GM12878 (cell line): ENCODE measurements at regions not wholly inside any gene's neighbourhood (a gene's known extent, or its start where the extent isn't known, plus 50 kb on each side); places are given as distances from the start of the nearest gene placed in this dataset.

Experiments
- ATAC-seq: fragments of 200-7000 bp; cut with Tn5 transposase; 3 replicates; pipeline ENCODE4 v1.9.1; 2020; ENCODE audit warnings: mild to moderate bottlenecking, moderate library complexity
- BruUV-seq: library from RNA; stranded (reverse); fragments of 400-500 nt; replicated peaks from 2 replicates; lab custom pipeline; 2021; lab: Mats Ljungman, UMichigan
- CTCF ChIA-PET: fragments of 300-600 bp; sonication (Branson Sonifier 250); formaldehyde crosslinking; extraction: SDS; loops from one replicate; lab custom pipeline; 2021; ENCODE audit warnings: inconsistent platforms; lab: Yijun Ruan, JAX
- POLR2A ChIA-PET: fragments of 350-600 bp; formaldehyde crosslinking; extraction: SDS; loops from one replicate; lab custom pipeline; 2021; ENCODE audit warnings: inconsistent platforms; lab: Charles Lee
- RAD21 ChIA-PET: fragments of 300-600 bp; sonication (Branson Sonifier 250); formaldehyde crosslinking; loops from one replicate; lab custom pipeline; 2023; ENCODE audit warnings: antibody characterized with exemption; ENCODE audit not compliant: unreplicated experiment; lab: Charles Lee
- SMC1A ChIA-PET: fragments of 300-600 bp; sonication (Branson Sonifier 250); formaldehyde crosslinking; loops from one replicate; lab custom pipeline; 2023; ENCODE audit not compliant: unreplicated experiment, uncharacterized antibody; lab: Charles Lee
- DNase-seq: peaks from one replicate; pipeline ENCODE4 v3.0.0-alpha.2; 2011; ENCODE audit warnings: low read depth, low spot score
- FAIRE-seq: peaks from 3 replicates; lab custom pipeline; 2011; peaks lifted over from hg19 to GRCh38; lab: Jason Lieb, UNC
- H2AFZ ChIP-seq: 2 replicates; pipeline ENCODE4 v1.6.0; 2011; ENCODE audit warnings: low read depth, low read length, control low read depth; ENCODE audit not compliant: control insufficient read depth
- H3K27ac ChIP-seq: 2 replicates; pipeline ENCODE4 v1.5.1; 2011; ENCODE audit warnings: control low read depth; ENCODE audit not compliant: control insufficient read depth, insufficient read depth
- H3K27me3 ChIP-seq, 2 experiments: replicated peaks in 1 of 2; 2 replicates each; pipeline versions ENCODE4 v1.6.0 to v1.6.1; 2011; ENCODE audit warnings: low read length in 1 of 2; ENCODE audit not compliant: control insufficient read depth in 2 of 2, insufficient read depth in 2 of 2
- H3K36me3 ChIP-seq, 2 experiments: 2 replicates each; pipeline ENCODE4 v1.5.1; 2011; ENCODE audit warnings: low read length in 1 of 2; ENCODE audit not compliant: control insufficient read depth in 2 of 2, insufficient read depth in 2 of 2
- H3K4me1 ChIP-seq: 2 replicates; pipeline ENCODE4 v1.6.1; 2011; ENCODE audit warnings: mild to moderate bottlenecking, low read length, moderate library complexity, mixed read lengths; ENCODE audit not compliant: control insufficient read depth, insufficient read depth
- H3K4me2 ChIP-seq: 2 replicates; pipeline ENCODE4 v1.6.0; 2011; ENCODE audit warnings: control low read depth; ENCODE audit not compliant: control insufficient read depth, insufficient read depth
- H3K4me3 ChIP-seq: fragments of 200-600 bp; sonication (generic); 2 replicates; pipeline ENCODE4 v1.5.1; 2016
- H3K79me2 ChIP-seq: 2 replicates; pipeline ENCODE4 v1.6.0; 2011; ENCODE audit warnings: low read length; ENCODE audit not compliant: control insufficient read depth, insufficient read depth
- H3K9ac ChIP-seq: 2 replicates; pipeline ENCODE4 v1.8.0; 2011; ENCODE audit warnings: low read length, control low read depth, mixed read lengths; ENCODE audit not compliant: control insufficient read depth, insufficient read depth
- H3K9me3 ChIP-seq: replicated peaks from 3 replicates; pipeline ENCODE4 v1.5.1; 2011; ENCODE audit warnings: mild to moderate bottlenecking, low read length; ENCODE audit not compliant: control insufficient read depth, insufficient read depth
- H4K20me1 ChIP-seq: 2 replicates; pipeline ENCODE4 v1.6.0; 2011; ENCODE audit not compliant: control insufficient read depth, insufficient read depth
- BCL11A ChIP-seq: IDR thresholded peaks from 2 replicates; pipeline ENCODE4 v1.6.1; 2011; ENCODE audit warnings: low read depth, low read length
- CHD2 ChIP-seq: IDR thresholded peaks from 2 replicates; pipeline ENCODE4 v1.6.1; 2011; ENCODE audit warnings: low read depth, low read length, improper control_type of control experiment, borderline replicate concordance
- IKZF2 ChIP-seq, 2 experiments: fragments of 450-650 bp; IDR thresholded peaks; 2 replicates each; pipeline ENCODE4 v1.6.1; 2017; ENCODE audit warnings: mild to moderate bottlenecking in 2 of 2, moderate library complexity in 2 of 2
- POLR2AphosphoS5 ChIP-seq: IDR thresholded peaks from 2 replicates; pipeline ENCODE4 v1.6.1; 2011; ENCODE audit warnings: mild to moderate bottlenecking, low read length, inconsistent platforms
- WRNIP1 ChIP-seq: IDR thresholded peaks from 2 replicates; pipeline ENCODE4 v1.6.1; 2011; ENCODE audit warnings: low read depth, low read length, improper control_type of control experiment, borderline replicate concordance
- ZNF217 ChIP-seq: fragments of 450-650 bp; IDR thresholded peaks from 2 replicates; pipeline ENCODE4 v1.6.1; 2017; ENCODE audit warnings: antibody characterized with exemption, mild to moderate bottlenecking
- ZNF384 ChIP-seq: IDR thresholded peaks from 2 replicates; pipeline ENCODE4 v1.6.1; 2012; ENCODE audit warnings: low read depth, mild to moderate bottlenecking, low read length, improper control_type of control experiment, borderline replicate concordance
- ZSCAN29 ChIP-seq: fragments of 450-650 bp; IDR thresholded peaks from 2 replicates; pipeline ENCODE4 v1.6.1; 2017; ENCODE audit warnings: mild to moderate bottlenecking, moderate library complexity
- WGBS: methylation state at CpG from one replicate; pipeline ENCODE4 v1.1.6; 2016; ENCODE audit warnings: low lambda C conversion rate; ENCODE audit not compliant: insufficient replicate concordance, insufficient coverage; ENCODE audit errors: missing lambda C conversion rate; 5-methylcytosine and 5-hydroxymethylcytosine counted together
- in situ Hi-C: fragments of 300-500 bp; cut with MboI; formaldehyde crosslinking; loops from 9 replicates; pipeline ENCODE4 v1.14.3; 2018; ENCODE audit warnings: mixed read lengths
- intact Hi-C: fragments of 100-400 bp; cut with micrococcal nuclease; formaldehyde crosslinking; loops from one replicate; pipeline ENCODE4 v1.14.2; 2022; ENCODE audit not compliant: unreplicated experiment
- TF ChIP-seq, protein P1 (sequence below): fragments of 450-650 bp; formaldehyde crosslinking; IDR thresholded peaks from 2 replicates; pipeline ENCODE4 v1.5.0; 2022; ENCODE audit warnings: mild to moderate bottlenecking, missing genetic modification characterization

DNA sequence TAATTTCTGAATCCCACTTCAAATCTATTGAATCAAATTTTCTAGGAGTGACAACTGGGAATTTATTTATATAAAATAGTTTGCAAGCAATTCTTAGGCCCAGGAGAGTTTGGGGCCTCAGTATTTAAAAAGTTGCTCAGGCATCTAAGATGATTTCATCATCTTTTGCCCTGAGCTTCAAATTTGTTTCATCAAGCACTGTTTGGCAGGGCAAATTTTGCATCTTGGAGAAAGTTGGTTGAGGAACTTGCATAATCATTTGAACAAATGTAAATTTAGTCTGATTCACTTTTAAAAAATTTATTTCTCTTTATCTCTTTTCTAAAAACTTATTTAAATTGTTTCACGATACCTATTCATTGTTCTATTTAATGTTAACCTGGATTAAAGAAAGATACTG is 702.8 kb downstream of the SI start:
- no peak overlapping the region for H3K9ac ChIP-seq
- CTCF ChIA-PET, result interaction anchor here (1.2 kb wide), 1 partner anchor 54 kb away, joined by 3 read pairs; no protein-coding TSS in a partner anchor
- no peak for TF ChIP-seq IKZF2 (IDR thresholded peaks at IDR 0.05)
- no peak for TF ChIP-seq CHD2
- TF ChIP-seq BCL11A, result no peak
- TF ChIP-seq POLR2AphosphoS5, result no peak

DNA sequence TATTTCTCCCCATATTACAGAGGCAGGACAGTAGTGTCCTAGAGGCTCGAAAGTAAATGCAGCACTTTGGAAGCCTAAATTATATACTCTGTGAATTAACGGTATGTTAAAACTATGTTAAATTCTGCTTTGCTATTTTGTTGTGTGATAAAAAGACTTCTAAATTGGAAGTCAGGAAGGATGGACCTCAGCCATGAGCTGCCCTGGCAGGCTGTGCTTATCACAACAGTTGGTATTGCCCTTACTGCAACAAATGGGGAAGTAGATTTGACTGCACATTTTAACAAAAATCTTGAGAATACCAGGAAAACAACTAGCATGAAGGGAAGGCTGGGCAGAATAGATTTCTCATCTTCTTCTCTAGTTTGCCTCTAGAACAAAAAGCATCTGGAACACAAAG is 706.6 kb downstream of the SI start:
- CTCF ChIA-PET, result no interaction called here
- intact Hi-C loops, result no loop called here

More for the DNA sequence above, 702.8 kb downstream of the SI start:
- Histone ChIP-seq H3K4me2 (no peak overlapping the region), H4K20me1 (no peaks in the 10 kb centered on the region), H3K79me2 (no peaks in the 10 kb centered on the region), H3K9me3 (no peaks in the 10 kb centered on the region), H2AFZ (no peak overlapping the region), H3K27me3 (no peaks in the 10 kb centered on the region), H3K4me1 (no peaks in the 10 kb centered on the region), H3K36me3 (no peaks in the 10 kb centered on the region), H3K27ac (no peak overlapping the region), H3K4me3 (no peak overlapping the region)
- no TSS peak for BruUV-seq
- ChIA-PET POLR2A (no interaction called here), RAD21 (no interaction called here), SMC1A (interaction anchor here (1.3 kb wide), 1 partner anchor 10 kb away, joined by 3 read pairs; no protein-coding TSS in a partner anchor)
- no peak for ATAC-seq
- DNase-seq, result no peak
- 5% methylated on average over 1 of the region's 1 CpG for WGBS
- intact Hi-C loops (no loop called here), in situ Hi-C loops (no loop called here)
- no peak for FAIRE-seq

More for the DNA sequence above, 706.6 kb downstream of the SI start:
- no peaks in the 10 kb centered on the region for H3K27me3 ChIP-seq
- H3K4me3 ChIP-seq, result no peak overlapping the region
- SMC1A ChIA-PET, result no interaction called here
- in situ Hi-C loops, result no loop called here
- RAD21 ChIA-PET, result no interaction called here
- 24% methylated on average over 2 of the region's 2 CpGs for WGBS
- no TSS peak for BruUV-seq
- H4K20me1 ChIP-seq, result no peaks in the 10 kb centered on the region
- ATAC-seq, result no peak
- H3K27ac ChIP-seq, result no peak overlapping the region
- H3K9me3 ChIP-seq, result no peaks in the 10 kb centered on the region
- H3K79me2 ChIP-seq, result no peaks in the 10 kb centered on the region
- POLR2A ChIA-PET, result no interaction called here
- no peaks in the 10 kb centered on the region for H3K36me3 ChIP-seq
- H3K4me2 ChIP-seq, result no peak overlapping the region
- no peak overlapping the region for H2AFZ ChIP-seq
- H3K4me1 ChIP-seq, result no peaks in the 10 kb centered on the region
- DNase-seq, result no peak
- TF ChIP-seq ZNF217 (no peak), WRNIP1 (no peak), ZNF384 (no peak), ZSCAN29 (no peak)
- TF ChIP-seq, protein P1, sequence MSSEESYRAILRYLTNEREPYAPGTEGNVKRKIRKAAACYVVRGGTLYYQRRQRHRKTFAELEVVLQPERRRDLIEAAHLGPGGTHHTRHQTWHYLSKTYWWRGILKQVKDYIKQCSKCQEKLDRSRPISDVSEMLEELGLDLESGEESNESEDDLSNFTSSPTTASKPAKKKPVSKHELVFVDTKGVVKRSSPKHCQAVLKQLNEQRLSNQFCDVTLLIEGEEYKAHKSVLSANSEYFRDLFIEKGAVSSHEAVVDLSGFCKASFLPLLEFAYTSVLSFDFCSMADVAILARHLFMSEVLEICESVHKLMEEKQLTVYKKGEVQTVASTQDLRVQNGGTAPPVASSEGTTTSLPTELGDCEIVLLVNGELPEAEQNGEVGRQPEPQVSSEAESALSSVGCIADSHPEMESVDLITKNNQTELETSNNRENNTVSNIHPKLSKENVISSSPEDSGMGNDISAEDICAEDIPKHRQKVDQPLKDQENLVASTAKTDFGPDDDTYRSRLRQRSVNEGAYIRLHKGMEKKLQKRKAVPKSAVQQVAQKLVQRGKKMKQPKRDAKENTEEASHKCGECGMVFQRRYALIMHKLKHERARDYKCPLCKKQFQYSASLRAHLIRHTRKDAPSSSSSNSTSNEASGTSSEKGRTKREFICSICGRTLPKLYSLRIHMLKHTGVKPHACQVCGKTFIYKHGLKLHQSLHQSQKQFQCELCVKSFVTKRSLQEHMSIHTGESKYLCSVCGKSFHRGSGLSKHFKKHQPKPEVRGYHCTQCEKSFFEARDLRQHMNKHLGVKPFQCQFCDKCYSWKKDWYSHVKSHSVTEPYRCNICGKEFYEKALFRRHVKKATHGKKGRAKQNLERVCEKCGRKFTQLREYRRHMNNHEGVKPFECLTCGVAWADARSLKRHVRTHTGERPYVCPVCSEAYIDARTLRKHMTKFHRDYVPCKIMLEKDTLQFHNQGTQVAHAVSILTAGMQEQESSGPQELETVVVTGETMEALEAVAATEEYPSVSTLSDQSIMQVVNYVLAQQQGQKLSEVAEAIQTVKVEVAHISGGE (CRISPR knock-in tag), result no peak
- TF ChIP-seq, all 136 proteins: peak for 0
- H3K9ac ChIP-seq, result no peak overlapping the region
- FAIRE-seq, result no peak
